Testis (tissue), 2 donors: ENCODE measurements at regions not wholly inside any gene's neighbourhood (a gene's known extent, or its start where the extent isn't known, plus 50 kb on each side); places are given as distances from the start of the nearest gene placed in this dataset.

ENCODE experiments used
- DNase-seq: peaks from one replicate; pipeline ENCODE4 v3.0.0-alpha.2; 2019
- H3K27ac ChIP-seq, 2 donors: fragments of 200-600 bp; sonication (generic); one replicate each; pipeline ENCODE4 v1.5.1; 2019
- H3K27me3 ChIP-seq: fragments of 200-600 bp; sonication (generic); one replicate; pipeline ENCODE4 v1.5.1; 2019
- H3K36me3 ChIP-seq: fragments of 200-600 bp; sonication (generic); one replicate; pipeline ENCODE4 v1.5.1; 2017; ENCODE audit warnings: low read depth; ENCODE audit errors: missing control alignments
- H3K4me1 ChIP-seq: fragments of 200-600 bp; sonication (generic); one replicate; pipeline ENCODE4 v1.5.1; 2019
- H3K4me3 ChIP-seq, 2 donors: fragments of 200-600 bp; sonication (generic); one replicate each; pipeline ENCODE4 v1.5.1; 2017 to 2019
- H3K9me3 ChIP-seq: fragments of 200-600 bp; sonication (generic); one replicate; pipeline ENCODE4 v1.5.1; 2017
- CTCF ChIP-seq, 3 experiments: fragments of 450-650 bp in 2 of 3; fragments of 200-600 bp in 1 of 3; sonication (generic) in 1 of 3; IDR thresholded peaks; one replicate each; pipeline ENCODE4 v1.5.1; 2016 to 2019; ENCODE audit warnings: antibody characterized with exemption in 3 of 3, mild to moderate bottlenecking in 2 of 3, moderate library complexity in 1 of 3
- POLR2A ChIP-seq: fragments of 450-650 bp; IDR thresholded peaks from one replicate; pipeline ENCODE4 v1.6.1; 2017; ENCODE audit warnings: antibody characterized with exemption, mild to moderate bottlenecking, moderate library complexity
- WGBS, 2 donors: methylation state at CpG; one replicate each; pipeline ENCODE4 v1.1.5; 2018; 5-methylcytosine and 5-hydroxymethylcytosine counted together
- intact Hi-C: fragments of 100-400 bp; cut with DNase I; formaldehyde crosslinking; loops from one replicate; pipeline ENCODE4 v1.15.1; 2023; ENCODE audit warnings: low total_unique reads

- TF ChIP-seq CTCF (IDR thresholded peaks at IDR 0.05), result no peak
- TF ChIP-seq POLR2A, result no peak
- DNase-seq, result no peak
- no peak overlapping the region for H3K4me3 ChIP-seq
- H3K4me1 ChIP-seq, result no peaks in the 10 kb centered on the region
- intact Hi-C loops, result no loop called here
- 51 to 55% methylated on average over 4 of the region's 4 CpGs for WGBS, 2 donors
- no peak overlapping the region for H3K27ac ChIP-seq
- H3K36me3 ChIP-seq, result no peaks in the 10 kb centered on the region
- no peaks in the 10 kb centered on the region for H3K27me3 ChIP-seq
- no peaks in the 10 kb centered on the region for H3K9me3 ChIP-seq
Measured at GRCh38 chr5:3364941-3365340, 230.7 kb upstream of the IRX1 start.

GRCh38 chr5:3364433-3364832 is 231.2 kb upstream of the IRX1 start:
- WGBS, 2 donors, result 65 to 71% methylated on average over 4 of the region's 4 CpGs
- no peaks in the 10 kb centered on the region for H3K36me3 ChIP-seq
- TF ChIP-seq POLR2A, result no peak
- no peak for TF ChIP-seq CTCF (IDR thresholded peaks at IDR 0.05)
- no peak overlapping the region for H3K4me3 ChIP-seq
- intact Hi-C loops, result no loop called here
- no peaks in the 10 kb centered on the region for H3K9me3 ChIP-seq
- H3K4me1 ChIP-seq, result no peaks in the 10 kb centered on the region
- no peak overlapping the region for H3K27ac ChIP-seq
- no peak for DNase-seq
- H3K27me3 ChIP-seq, result no peaks in the 10 kb centered on the region

- Histone ChIP-seq H3K36me3 (no peaks in the 10 kb centered on the region), H3K27ac (no peak overlapping the region), H3K27me3 (no peaks in the 10 kb centered on the region), H3K4me1 (no peaks in the 10 kb centered on the region), H3K4me3 (no peak overlapping the region), H3K9me3 (no peaks in the 10 kb centered on the region)
- no peak for DNase-seq
- intact Hi-C loops, result no loop called here
- TF ChIP-seq POLR2A, result no peak
- TF ChIP-seq CTCF (IDR thresholded peaks at IDR 0.05), result no peak
- WGBS, 2 donors, result 86 to 91% methylated on average over 2 of the region's 2 CpGs
Measured at GRCh38 chr5:3362606-3362910, 233.1 kb upstream of the IRX1 start.

- Histone ChIP-seq H3K9me3 (no peaks in the 10 kb centered on the region), H3K4me3 (no peak overlapping the region), H3K27me3 (no peaks in the 10 kb centered on the region), H3K36me3 (no peaks in the 10 kb centered on the region), H3K4me1 (no peaks in the 10 kb centered on the region), H3K27ac (no peak overlapping the region)
- intact Hi-C loops, result no loop called here
- no peak for DNase-seq
- 85 to 89% methylated on average over 7 to 9 of the region's 9 CpGs for WGBS, 2 donors
- TF ChIP-seq CTCF (IDR thresholded peaks at IDR 0.05), result no peak
- no peak for TF ChIP-seq POLR2A
Measured at GRCh38 chr5:3361811-3362605, 233.6 kb upstream of the IRX1 start.

DNA sequence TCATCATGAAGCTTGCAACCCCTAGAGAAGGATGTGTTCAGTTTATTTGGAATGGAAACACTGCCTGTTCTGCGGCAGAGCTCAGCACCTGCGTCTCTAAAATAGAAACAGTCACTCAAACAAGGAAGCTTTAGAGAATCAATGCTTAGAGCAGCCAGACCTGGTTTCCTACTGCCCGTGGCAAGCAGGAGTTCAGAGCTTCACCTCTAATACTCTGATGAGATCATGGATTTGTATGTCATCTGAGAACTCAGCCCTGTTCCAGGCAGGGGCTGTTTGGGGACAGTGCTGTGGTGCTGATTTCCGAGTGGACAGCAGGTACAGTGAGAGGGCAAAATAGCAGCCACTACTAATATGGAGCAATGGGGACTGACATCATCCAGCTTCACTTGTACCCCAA is 236.0 kb upstream of the IRX1 start:
- Histone ChIP-seq H3K4me1 (no peaks in the 10 kb centered on the region), H3K9me3 (no peaks in the 10 kb centered on the region), H3K4me3 (no peak overlapping the region), H3K36me3 (no peaks in the 10 kb centered on the region), H3K27ac (no peak overlapping the region), H3K27me3 (no peaks in the 10 kb centered on the region)
- TF ChIP-seq CTCF (IDR thresholded peaks at IDR 0.05) (no peak), POLR2A (no peak)
- intact Hi-C loops, result no loop called here
- 62 to 75% methylated on average over 4 of the region's 4 CpGs for WGBS, 2 donors
- DNase-seq, result no peak
